HG03575 (cell line): ENCODE measurements at regions not wholly inside any gene's neighbourhood (a gene's known extent, or its start where the extent isn't known, plus 50 kb on each side); places are given as distances from the start of the nearest gene placed in this dataset.
"Not testable (repeated sequence)": the region's sequence is repeated elsewhere in the genome, so short reads cannot be mapped to it uniquely, and the experiment has no call there.

Source experiments
- ATAC-seq: cut with Tn5 transposase; IDR thresholded peaks from one replicate; pipeline ENCODE4 v1.9.1; 2021; ENCODE audit not compliant: unreplicated experiment, insufficient number of reproducible peaks, low FRiP score; ENCODE audit errors: extremely low read depth

GRCh38 chrX:1026263-1027015, 186.0 kb downstream of the CRLF2 start:
- ATAC-seq: no peak

GRCh38 chrX:1025413-1025812, 187.0 kb downstream of the CRLF2 start:
- ATAC-seq: no peak

- ATAC-seq: no peak
Observed at GRCh38 chrX:1023676-1024075, 188.8 kb downstream of the CRLF2 start.

GRCh38 chrX:1021314-1021993, 191.0 kb downstream of the CRLF2 start:
- ATAC-seq: not testable (repeated sequence)

GRCh38 chrX:1020634-1021166, 191.7 kb downstream of the CRLF2 start:
- ATAC-seq: no peak

GRCh38 chrX:1016926-1017325, 195.5 kb downstream of the CRLF2 start:
- not testable (repeated sequence) for ATAC-seq

GRCh38 chrX:1016281-1016680, 196.2 kb downstream of the CRLF2 start:
- not testable (repeated sequence) for ATAC-seq

GRCh38 chrX:1012678-1013300, 199.7 kb downstream of the CRLF2 start:
- no peak for ATAC-seq

GRCh38 chrX:1011691-1012283, 200.7 kb downstream of the CRLF2 start:
- ATAC-seq: no peak

- no peak for ATAC-seq
Observed at GRCh38 chrX:1009771-1010170, 202.7 kb downstream of the CRLF2 start.

GRCh38 chrX:1006156-1006730, 206.2 kb downstream of the CRLF2 start:
- ATAC-seq: no peak

GRCh38 chrX:1002611-1003010, 209.8 kb downstream of the CRLF2 start:
- ATAC-seq: no peak

- ATAC-seq: no peak
Observed at GRCh38 chrX:997631-998137, 214.8 kb downstream of the CRLF2 start.

GRCh38 chrX:994780-995179, 217.7 kb downstream of the CRLF2 start:
- ATAC-seq: no peak

GRCh38 chrX:989959-990510, 222.4 kb downstream of the CRLF2 start:
- ATAC-seq: peak; percentile 83

- ATAC-seq: not testable (repeated sequence)
Observed at GRCh38 chrX:988530-988929, 223.9 kb downstream of the CRLF2 start.

GRCh38 chrX:981791-982626, 230.4 kb downstream of the CRLF2 start:
- no peak for ATAC-seq
